Activated T-helper 1 cell treated with anti-CD3 and anti-CD28 coated beads, Interleukin-12 subunit alpha, Interleukin-12 subunit beta, Interleukin-2, Interleukin-4 antibody, amounts not matched to agents 30 ng/mL and 10 ng/mL and 1 ng/mL, durations not matched to agents 14 hours and 24 hours and 36 hours (primary cell): ENCODE measurements at regions not wholly inside any gene's neighbourhood (a gene's known extent, or its start where the extent isn't known, plus 50 kb on each side); places are given as distances from the start of the nearest gene placed in this dataset.

Experiments
- DNase-seq: peaks from one replicate; pipeline ENCODE4 v3.0.0; 2021; ENCODE audit warnings: low spot score
- H3K27ac Mint-ChIP-seq: one replicate; pipeline ENCODE4 v1.8.0; 2021; ENCODE audit warnings: mild to moderate bottlenecking, mixed read lengths
- H3K27me3 Mint-ChIP-seq: one replicate; pipeline ENCODE4 v1.8.0; 2022; ENCODE audit warnings: mild to moderate bottlenecking, moderate library complexity, mixed read lengths; ENCODE audit not compliant: insufficient read depth
- H3K36me3 Mint-ChIP-seq: one replicate; pipeline ENCODE4 v1.8.0; 2021; ENCODE audit warnings: low read depth, mixed read lengths
- H3K4me1 Mint-ChIP-seq: one replicate; pipeline ENCODE4 v1.8.0; 2021; ENCODE audit warnings: low read depth, mixed read lengths
- H3K4me3 Mint-ChIP-seq: one replicate; pipeline ENCODE4 v1.8.0; 2021; ENCODE audit warnings: mild to moderate bottlenecking, moderate library complexity, mixed read lengths
- H3K9me3 Mint-ChIP-seq: one replicate; pipeline ENCODE4 v1.8.0; 2021; ENCODE audit warnings: mixed read lengths
- intact Hi-C: fragments of 100-400 bp; cut with micrococcal nuclease; formaldehyde crosslinking; loops from one replicate; pipeline ENCODE4 v1.15.1; 2024

DNA sequence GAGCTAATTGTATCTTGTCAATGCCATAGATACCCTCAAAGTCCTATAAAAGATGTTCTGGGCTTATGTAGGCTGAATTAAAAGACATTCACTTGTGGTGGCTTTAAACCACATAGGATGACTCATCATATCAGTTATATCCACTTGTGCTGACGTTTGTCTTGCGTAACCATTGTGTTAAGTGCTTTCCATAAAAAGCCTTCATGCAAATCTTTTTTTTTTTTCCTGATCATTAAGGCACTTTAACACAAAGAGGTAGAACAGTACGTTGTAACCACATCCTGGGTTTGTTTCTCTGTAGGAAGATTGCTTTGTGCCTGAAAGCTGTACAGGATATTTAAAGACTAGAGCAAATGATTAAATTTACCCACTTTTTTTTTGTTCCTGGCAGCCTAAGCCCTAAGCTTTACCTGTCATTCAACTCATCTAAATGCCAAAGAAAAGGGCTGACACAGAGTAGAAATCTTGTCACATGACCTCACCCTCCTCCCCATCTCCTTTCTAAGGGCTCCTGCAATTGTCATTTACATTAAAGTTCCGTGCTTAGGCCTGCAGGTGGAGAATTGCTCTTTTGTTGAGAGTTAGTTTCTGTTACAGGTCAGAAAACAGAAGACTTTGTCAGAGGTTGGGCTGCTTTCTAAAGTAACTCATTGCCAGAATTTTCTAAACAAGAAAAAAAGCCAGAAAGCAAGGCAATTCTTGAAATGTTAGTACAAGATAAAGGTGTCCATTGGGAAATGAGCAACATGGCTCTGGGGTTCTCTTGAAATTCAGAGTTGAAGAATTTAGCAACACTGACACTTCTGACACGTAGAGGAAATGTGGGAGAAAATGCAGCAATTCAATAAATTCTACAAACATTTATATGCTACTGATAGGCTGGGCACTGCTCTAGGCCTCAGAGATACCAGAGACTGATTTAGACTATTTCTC is 555.6 kb downstream of the PPARGC1A start:
- Mint-ChIP-seq H3K9me3 (no peaks in the 10 kb centered on the region), H3K27ac (peak overlapping the region; percentile 87), H3K4me3 (peak overlapping the region; percentile 65), H3K36me3 (no peaks in the 10 kb centered on the region), H3K27me3 (no peaks in the 10 kb centered on the region), H3K4me1 (peaks cover 32% of the 10 kb centered on the region)
- intact Hi-C loops: loop anchor here (1.0 to 10.0 kb wide), 5 partner anchors 43 to 1136 kb away; partner anchors contain the start of gene ADGRA3
- peak; percentile 53 for DNase-seq

GRCh38 chr4:23333556-23333945 is 556.3 kb downstream of the PPARGC1A start:
- Mint-ChIP-seq H3K27ac (peak overlapping the region; percentile 87), H3K4me3 (no peak overlapping the region), H3K4me1 (peaks cover 32% of the 10 kb centered on the region), H3K9me3 (no peaks in the 10 kb centered on the region), H3K36me3 (no peaks in the 10 kb centered on the region), H3K27me3 (no peaks in the 10 kb centered on the region)
- intact Hi-C loops: loop anchor here (10.0 kb wide), 1 partner anchor 819 kb away; the partner anchor contains the start of gene ADGRA3
- peak; percentile 21 for DNase-seq

- no peaks in the 10 kb centered on the region for H3K9me3 Mint-ChIP-seq
- H3K27me3 Mint-ChIP-seq: no peaks in the 10 kb centered on the region
- no peak overlapping the region for H3K4me3 Mint-ChIP-seq
- no peak overlapping the region for H3K27ac Mint-ChIP-seq
- no peaks in the 10 kb centered on the region for H3K36me3 Mint-ChIP-seq
- H3K4me1 Mint-ChIP-seq: peaks cover 32% of the 10 kb centered on the region
- intact Hi-C loops: loop anchor here (10.0 kb wide), 1 partner anchor 818 kb away; the partner anchor contains the start of gene ADGRA3
- DNase-seq: no peak
Measured at GRCh38 chr4:23332313-23332712, 557.5 kb downstream of the PPARGC1A start.

DNA sequence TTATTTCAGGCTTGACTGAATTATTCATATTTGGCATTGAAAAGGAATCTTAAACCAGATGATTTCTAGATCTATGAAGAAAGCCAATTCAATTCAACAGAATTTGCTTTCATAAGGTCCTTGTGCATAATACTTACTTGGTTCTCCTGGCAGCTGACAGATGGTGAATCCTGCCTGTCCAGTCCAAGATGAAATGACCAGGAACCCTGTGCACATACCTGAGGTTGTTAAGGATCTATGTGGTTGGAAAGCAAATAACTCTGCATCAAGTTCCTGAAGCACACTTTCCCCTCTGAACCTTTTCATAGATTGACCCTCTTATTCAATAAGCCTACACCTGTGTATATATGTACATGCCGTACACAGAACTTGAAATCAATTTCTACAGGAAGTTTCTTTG is 562.7 kb downstream of the PPARGC1A start:
- Mint-ChIP-seq H3K27me3 (no peaks in the 10 kb centered on the region), H3K36me3 (no peaks in the 10 kb centered on the region), H3K4me3 (no peak overlapping the region), H3K9me3 (peaks cover 4% of the 10 kb centered on the region), H3K4me1 (peaks cover 7% of the 10 kb centered on the region), H3K27ac (no peak overlapping the region)
- no peak for DNase-seq
- intact Hi-C loops: no loop called here

- no peak overlapping the region for H3K27ac Mint-ChIP-seq
- intact Hi-C loops: no loop called here
- DNase-seq: no peak
- H3K4me3 Mint-ChIP-seq: no peak overlapping the region
- H3K36me3 Mint-ChIP-seq: no peaks in the 10 kb centered on the region
- peaks cover 4% of the 10 kb centered on the region for H3K9me3 Mint-ChIP-seq
- H3K4me1 Mint-ChIP-seq: peaks cover 7% of the 10 kb centered on the region
- H3K27me3 Mint-ChIP-seq: no peaks in the 10 kb centered on the region
Measured at GRCh38 chr4:23324021-23324690, 565.7 kb downstream of the PPARGC1A start.

- peaks cover 7% of the 10 kb centered on the region for H3K4me1 Mint-ChIP-seq
- no peak for DNase-seq
- H3K27me3 Mint-ChIP-seq: no peaks in the 10 kb centered on the region
- intact Hi-C loops: no loop called here
- no peak overlapping the region for H3K4me3 Mint-ChIP-seq
- H3K9me3 Mint-ChIP-seq: peaks cover 4% of the 10 kb centered on the region
- no peak overlapping the region for H3K27ac Mint-ChIP-seq
- H3K36me3 Mint-ChIP-seq: no peaks in the 10 kb centered on the region
Measured at GRCh38 chr4:23323436-23323835, 566.4 kb downstream of the PPARGC1A start.

DNA sequence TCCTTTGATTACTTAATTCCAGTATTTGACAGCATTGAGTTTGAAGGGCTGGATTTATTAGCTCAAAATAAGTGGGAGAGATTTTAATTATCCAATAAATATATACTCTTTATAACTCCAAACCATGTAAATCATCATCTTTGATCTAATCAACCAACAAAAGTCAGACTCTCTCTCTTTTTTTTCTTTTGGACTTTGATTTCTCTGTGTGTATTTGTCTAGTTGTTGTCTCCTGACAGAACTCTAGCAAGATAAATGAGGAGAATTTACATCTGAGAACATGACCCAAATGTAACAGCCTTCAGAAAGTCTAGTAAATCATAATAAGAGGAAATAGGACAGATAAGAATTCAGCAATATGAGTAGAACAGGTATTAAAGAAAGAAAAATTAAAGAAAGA is 567.1 kb downstream of the PPARGC1A start:
- Mint-ChIP-seq H3K27me3 (no peaks in the 10 kb centered on the region), H3K9me3 (peaks cover 4% of the 10 kb centered on the region), H3K36me3 (no peaks in the 10 kb centered on the region), H3K4me1 (peaks cover 7% of the 10 kb centered on the region), H3K27ac (no peak overlapping the region), H3K4me3 (no peak overlapping the region)
- intact Hi-C loops: no loop called here
- no peak for DNase-seq

- Mint-ChIP-seq H3K27me3 (peaks cover 2% of the 10 kb centered on the region), H3K36me3 (no peaks in the 10 kb centered on the region), H3K27ac (no peak overlapping the region), H3K4me1 (peaks cover 7% of the 10 kb centered on the region), H3K9me3 (peaks cover 7% of the 10 kb centered on the region), H3K4me3 (no peak overlapping the region)
- DNase-seq: no peak
- intact Hi-C loops: no loop called here
Measured at GRCh38 chr4:23320931-23321587, 568.8 kb downstream of the PPARGC1A start.

DNA sequence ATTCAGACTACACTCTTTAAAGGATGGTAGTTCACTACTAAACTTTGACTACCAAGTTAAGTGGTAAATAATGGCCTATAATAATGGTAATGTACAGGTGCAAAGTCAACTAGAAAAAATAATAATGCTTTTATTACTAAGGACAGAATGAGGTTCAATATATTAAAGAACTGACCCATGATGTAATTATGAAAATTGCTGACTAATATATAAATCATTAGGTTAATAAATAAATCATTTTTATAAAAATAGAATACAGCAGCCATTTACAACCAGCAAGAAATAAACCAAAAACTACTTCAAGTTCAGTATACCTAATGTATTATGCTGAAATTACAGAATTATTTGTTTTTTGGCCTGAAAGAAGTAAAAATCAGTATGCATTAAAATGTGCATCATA is 577.2 kb downstream of the PPARGC1A start:
- H3K4me3 Mint-ChIP-seq: no peak overlapping the region
- H3K4me1 Mint-ChIP-seq: no peaks in the 10 kb centered on the region
- H3K27me3 Mint-ChIP-seq: peaks cover 6% of the 10 kb centered on the region
- no peak overlapping the region for H3K27ac Mint-ChIP-seq
- H3K36me3 Mint-ChIP-seq: no peaks in the 10 kb centered on the region
- intact Hi-C loops: no loop called here
- peaks cover 4% of the 10 kb centered on the region for H3K9me3 Mint-ChIP-seq
- no peak for DNase-seq

DNA sequence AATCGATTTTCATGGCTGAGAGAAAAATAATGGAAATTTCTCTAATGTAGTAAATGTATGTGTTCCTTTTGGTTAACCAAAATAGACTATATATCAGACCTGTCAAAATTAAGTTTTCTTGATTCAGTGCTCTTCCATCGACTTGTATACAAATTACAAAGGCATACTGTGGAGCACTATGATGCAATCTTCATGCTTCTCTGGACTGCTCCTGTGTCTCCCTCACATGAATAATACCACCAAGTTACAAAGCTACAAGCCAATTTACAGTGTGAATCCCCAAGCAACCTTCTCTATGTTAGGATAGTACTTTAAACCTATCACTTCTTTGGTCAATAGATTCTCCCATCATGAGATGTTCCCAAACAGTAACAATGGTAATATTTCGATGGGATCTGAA is 577.9 kb downstream of the PPARGC1A start:
- H3K4me1 Mint-ChIP-seq: no peaks in the 10 kb centered on the region
- peaks cover 6% of the 10 kb centered on the region for H3K27me3 Mint-ChIP-seq
- no peaks in the 10 kb centered on the region for H3K36me3 Mint-ChIP-seq
- intact Hi-C loops: no loop called here
- H3K9me3 Mint-ChIP-seq: no peaks in the 10 kb centered on the region
- DNase-seq: no peak
- no peak overlapping the region for H3K27ac Mint-ChIP-seq
- no peak overlapping the region for H3K4me3 Mint-ChIP-seq

DNA sequence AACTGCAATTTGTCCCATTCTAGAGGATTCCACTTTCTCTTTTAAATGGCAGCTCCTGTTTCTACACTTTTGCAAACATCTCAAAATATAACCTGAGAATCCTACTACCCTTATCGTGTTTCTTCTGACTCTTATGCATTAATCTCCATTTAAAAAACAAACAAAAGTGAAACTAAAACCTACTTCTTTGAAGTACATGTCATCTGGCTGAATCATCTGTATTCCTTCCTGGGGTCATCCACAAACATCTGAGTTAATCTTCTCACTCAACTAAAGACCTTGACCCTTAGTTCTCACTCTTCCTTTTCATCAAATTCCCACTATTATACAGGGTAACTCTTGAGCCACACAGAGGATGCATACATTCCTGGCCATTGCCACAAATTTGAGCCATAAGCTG is 584.8 kb downstream of the PPARGC1A start:
- Mint-ChIP-seq H3K36me3 (peaks cover 1% of the 10 kb centered on the region), H3K27ac (no peak overlapping the region), H3K9me3 (no peaks in the 10 kb centered on the region), H3K4me3 (no peak overlapping the region), H3K27me3 (no peaks in the 10 kb centered on the region), H3K4me1 (peaks cover 7% of the 10 kb centered on the region)
- intact Hi-C loops: no loop called here
- DNase-seq: no peak

DNA sequence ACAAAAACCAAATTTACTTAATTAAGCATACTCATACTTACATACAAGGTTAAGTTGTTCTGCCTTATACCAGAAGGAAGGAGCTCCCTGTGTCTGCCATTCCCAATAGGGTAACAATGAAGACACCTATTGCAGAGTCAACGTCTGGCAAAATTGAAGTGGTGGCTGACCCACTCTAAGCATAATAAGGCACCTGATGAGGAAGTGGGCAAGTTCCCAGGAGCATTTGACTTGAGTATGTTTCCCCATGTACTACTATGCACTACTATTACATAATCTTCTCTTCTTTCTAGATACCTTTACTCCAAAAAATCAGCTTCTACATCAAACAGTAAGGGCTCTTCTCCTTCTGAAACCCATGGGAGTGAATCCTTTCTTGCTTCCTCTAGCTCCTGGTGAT is 591.5 kb downstream of the PPARGC1A start:
- DNase-seq: no peak
- Mint-ChIP-seq H3K27ac (no peak overlapping the region), H3K4me3 (no peak overlapping the region), H3K9me3 (no peaks in the 10 kb centered on the region), H3K36me3 (peaks cover 1% of the 10 kb centered on the region), H3K27me3 (no peaks in the 10 kb centered on the region), H3K4me1 (peaks cover 7% of the 10 kb centered on the region)
- intact Hi-C loops: no loop called here

DNA sequence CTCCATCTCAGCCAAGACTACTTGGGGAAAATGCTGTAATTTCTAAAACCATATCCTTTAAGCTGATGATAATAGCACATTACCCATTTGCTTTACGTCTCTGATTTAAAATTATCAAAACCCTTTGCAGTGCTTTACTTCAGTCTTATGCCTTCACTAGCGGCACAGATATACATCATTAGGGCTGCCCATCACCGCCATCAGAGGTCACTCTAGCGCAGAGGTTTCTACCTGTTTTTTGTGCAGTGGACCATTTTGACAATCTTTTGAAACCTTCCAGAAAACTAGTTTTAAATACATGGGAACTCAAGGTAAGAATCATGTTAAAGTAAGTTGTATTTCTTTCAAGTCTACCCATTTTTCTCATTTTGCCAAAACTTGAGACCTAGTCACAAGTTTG is 592.5 kb downstream of the PPARGC1A start:
- no peaks in the 10 kb centered on the region for H3K9me3 Mint-ChIP-seq
- H3K36me3 Mint-ChIP-seq: peaks cover 1% of the 10 kb centered on the region
- no peak for DNase-seq
- H3K4me3 Mint-ChIP-seq: no peak overlapping the region
- no peaks in the 10 kb centered on the region for H3K27me3 Mint-ChIP-seq
- intact Hi-C loops: no loop called here
- peaks cover 6% of the 10 kb centered on the region for H3K4me1 Mint-ChIP-seq
- H3K27ac Mint-ChIP-seq: no peak overlapping the region
